H1 (cell line): ENCODE measurements at regions not wholly inside any gene's neighbourhood (a gene's known extent, or its start where the extent isn't known, plus 50 kb on each side); places are given as distances from the start of the nearest gene placed in this dataset.

Experiments
- CTCF ChIA-PET: fragments of 300-600 bp; sonication (Branson Sonifier 250); formaldehyde crosslinking; loops from one replicate; lab custom pipeline; 2021; ENCODE audit not compliant: partially characterized antibody; lab: Charles Lee
- POLR2A ChIA-PET: fragments of 300-600 bp; sonication (Branson Sonifier 250); formaldehyde crosslinking; loops from one replicate; lab custom pipeline; 2021; ENCODE audit warnings: inconsistent platforms; ENCODE audit not compliant: partially characterized antibody; lab: Charles Lee
- DNase-seq, 2 experiments: peaks; one replicate each; pipeline versions ENCODE4 v3.0.0 to v3.0.0-alpha.2; 2010 to 2022; ENCODE audit warnings: low spot score in 2 of 2, low read depth in 1 of 2, mixed read lengths in 1 of 2
- FAIRE-seq: peaks from 2 replicates; lab custom pipeline; 2011; peaks lifted over from hg19 to GRCh38; lab: Jason Lieb, UNC
- H2AFZ ChIP-seq: 2 replicates; pipeline ENCODE4 v1.8.1; 2012; ENCODE audit warnings: low read length, inconsistent platforms
- H2AK5ac ChIP-seq: 2 replicates; pipeline ENCODE4 v1.6.1; 2013; ENCODE audit warnings: low read depth, low read length
- H2BK120ac ChIP-seq: replicated peaks from 2 replicates; pipeline ENCODE3; 2013; ENCODE audit warnings: low read depth, low read length, inconsistent platforms
- H2BK12ac ChIP-seq: 2 replicates; pipeline ENCODE4 v1.6.1; 2013; ENCODE audit warnings: low read depth, low read length
- H2BK15ac ChIP-seq: 2 replicates; pipeline ENCODE4 v1.6.1; 2013; ENCODE audit warnings: low read length
- H2BK20ac ChIP-seq: 2 replicates; pipeline ENCODE4 v1.6.1; 2013; ENCODE audit warnings: low read length
- H2BK5ac ChIP-seq: 2 replicates; pipeline ENCODE4 v1.6.1; 2013; ENCODE audit warnings: low read depth, low read length
- H3K14ac ChIP-seq: 2 replicates; pipeline ENCODE4 v1.6.1; 2013; ENCODE audit warnings: inconsistent platforms; ENCODE audit not compliant: insufficient read length
- H3K18ac ChIP-seq: 2 replicates; pipeline ENCODE4 v1.6.1; 2013; ENCODE audit warnings: low read length; ENCODE audit errors: extremely low read depth
- H3K23ac ChIP-seq: 2 replicates; pipeline ENCODE4 v1.6.1; 2013; ENCODE audit warnings: inconsistent platforms; ENCODE audit not compliant: insufficient read length
- H3K23me2 ChIP-seq: 2 replicates; pipeline ENCODE4 v1.6.1; 2013; ENCODE audit warnings: low read depth, low read length
- H3K27ac ChIP-seq: 2 replicates; pipeline ENCODE4 v1.6.1; 2011; ENCODE audit warnings: low read depth, low read length, inconsistent platforms
- H3K27me3 ChIP-seq, 4 experiments: replicated peaks in 1 of 4; 1 replicate in 1 of 4; 2 replicates in 3 of 4; pipeline versions ENCODE4 v1.6.1 to v1.8.1; 2011 to 2013; ENCODE audit warnings: low read length in 3 of 4, mild to moderate bottlenecking in 3 of 4, inconsistent platforms in 2 of 4, mixed read lengths in 2 of 4, moderate library complexity in 1 of 4; ENCODE audit not compliant: control insufficient read depth in 3 of 4, insufficient read depth in 3 of 4; ENCODE audit errors: extremely low read depth in 1 of 4
- H3K36me3 ChIP-seq, 4 experiments: 2 replicates each; pipeline versions ENCODE4 v1.6.1 to v1.8.1; 2011 to 2013; ENCODE audit warnings: mild to moderate bottlenecking in 4 of 4, low read length in 3 of 4, moderate library complexity in 2 of 4, control low read depth in 1 of 4, inconsistent platforms in 1 of 4; ENCODE audit not compliant: insufficient read depth in 4 of 4, control insufficient read depth in 2 of 4
- H3K4ac ChIP-seq: replicated peaks from 2 replicates; pipeline ENCODE3; 2013; ENCODE audit warnings: low read length, low read depth, mixed read lengths, inconsistent platforms; ENCODE audit not compliant: insufficient read length
- H3K4me1 ChIP-seq, 4 experiments: replicated peaks in 1 of 4; 1 replicate in 1 of 4; 2 replicates in 3 of 4; pipeline versions ENCODE4 v1.6.1 to v1.8.1; 2011 to 2013; ENCODE audit warnings: low read length in 3 of 4, inconsistent platforms in 2 of 4, mixed read lengths in 1 of 4; ENCODE audit not compliant: insufficient read depth in 4 of 4, control insufficient read depth in 3 of 4
- H3K4me2 ChIP-seq, 2 experiments: 2 replicates each; pipeline versions ENCODE4 v1.6.1 to v1.8.1; 2011 to 2013; ENCODE audit warnings: low read depth in 2 of 2, low read length in 2 of 2, control low read depth in 1 of 2, inconsistent platforms in 1 of 2, mild to moderate bottlenecking in 1 of 2; ENCODE audit not compliant: insufficient read depth in 1 of 2
- H3K4me3 ChIP-seq, 4 experiments: fragments of 200-600, 300-600 bp in 1 of 4; sonication (generic), shearing (Covaris generic), sonication (Bioruptor Twin) in 1 of 4; 2 replicates each; pipeline versions ENCODE4 v1.5.1 to v1.8.1; 2011 to 2016; ENCODE audit warnings: low read length in 4 of 4, low read depth in 3 of 4, control low read depth in 2 of 4, inconsistent platforms in 2 of 4, mild to moderate bottlenecking in 2 of 4, mixed read lengths in 1 of 4, moderate library complexity in 1 of 4; ENCODE audit not compliant: insufficient read depth in 2 of 4; ENCODE audit errors: extremely low read depth in 1 of 4
- H3K56ac ChIP-seq: replicated peaks from 2 replicates; pipeline ENCODE3; 2013; ENCODE audit warnings: low read depth, mild to moderate bottlenecking, mixed read lengths, low read length, inconsistent platforms; ENCODE audit not compliant: insufficient read length
- H3K79me1 ChIP-seq: 2 replicates; pipeline ENCODE4 v1.6.1; 2013; ENCODE audit warnings: low read depth, low read length, control low read depth
- H3K79me2 ChIP-seq, 2 experiments: 2 replicates each; pipeline versions ENCODE4 v1.6.1 to v1.8.1; 2012 to 2013; ENCODE audit warnings: low read length in 2 of 2, mild to moderate bottlenecking in 2 of 2, inconsistent platforms in 1 of 2; ENCODE audit not compliant: insufficient read depth in 2 of 2, control insufficient read depth in 1 of 2
- H3K9ac ChIP-seq, 4 experiments: replicated peaks in 1 of 4; 1 replicate in 1 of 4; 2 replicates in 3 of 4; pipeline versions ENCODE4 v1.6.1 to v1.8.1; 2011 to 2013; ENCODE audit warnings: low read depth in 3 of 4, low read length in 3 of 4, control low read depth in 2 of 4, mild to moderate bottlenecking in 2 of 4, moderate library complexity in 2 of 4, inconsistent platforms in 1 of 4; ENCODE audit errors: extremely low read depth in 1 of 4
- H3K9me3 ChIP-seq, 2 experiments: 2 replicates each; pipeline versions ENCODE4 v1.6.1 to v1.8.1; 2012 to 2013; ENCODE audit warnings: mild to moderate bottlenecking in 2 of 2, moderate library complexity in 2 of 2, control low read depth in 1 of 2, inconsistent platforms in 1 of 2, low read depth in 1 of 2, low read length in 1 of 2, mixed read lengths in 1 of 2; ENCODE audit not compliant: insufficient read depth in 2 of 2
- H4K20me1 ChIP-seq, 2 experiments: replicated peaks in 1 of 2; 2 replicates each; pipeline versions ENCODE3 to v1.8.1; 2011 to 2013; ENCODE audit warnings: inconsistent platforms in 2 of 2, low read length in 2 of 2, mild to moderate bottlenecking in 1 of 2; ENCODE audit not compliant: insufficient read depth in 2 of 2, control insufficient read depth in 1 of 2
- H4K5ac ChIP-seq: 2 replicates; pipeline ENCODE4 v1.6.1; 2013; ENCODE audit warnings: low read length, low read depth, mixed read lengths, inconsistent platforms; ENCODE audit not compliant: insufficient read length
- H4K8ac ChIP-seq: 2 replicates; pipeline ENCODE4 v1.8.0; 2013; ENCODE audit warnings: mild to moderate bottlenecking, moderate library complexity, low read length, inconsistent platforms; ENCODE audit not compliant: insufficient read depth; ENCODE audit errors: extremely low read depth
- H4K91ac ChIP-seq: replicated peaks from 2 replicates; pipeline ENCODE3; 2013; ENCODE audit warnings: low read length, mixed read lengths, inconsistent platforms; ENCODE audit not compliant: insufficient read length
- ATF2 ChIP-seq: IDR thresholded peaks from 2 replicates; pipeline ENCODE4 v1.6.1; 2012; ENCODE audit warnings: low read length, inconsistent platforms
- BRCA1 ChIP-seq: IDR thresholded peaks from 2 replicates; pipeline ENCODE4 v1.6.1; 2012; ENCODE audit warnings: low read depth, low read length, improper control_type of control experiment
- CHD2 ChIP-seq: IDR thresholded peaks from 2 replicates; pipeline ENCODE4 v1.6.1; 2012; ENCODE audit warnings: low read length, improper control_type of control experiment
- CREB1 ChIP-seq: IDR thresholded peaks from 2 replicates; pipeline ENCODE4 v1.6.1; 2012; ENCODE audit warnings: inconsistent platforms
- CTBP2 ChIP-seq: IDR thresholded peaks from 2 replicates; pipeline ENCODE4 v1.7.0; 2011; ENCODE audit warnings: borderline replicate concordance, mild to moderate bottlenecking, moderate library complexity, mixed read lengths, low read length; ENCODE audit not compliant: insufficient read depth, insufficient read length
- EZH2 ChIP-seq: fragments of 200-600 bp; sonication (generic); IDR thresholded peaks from 2 replicates; pipeline ENCODE4 v1.7.1; 2012; ENCODE audit warnings: low read depth, mild to moderate bottlenecking, moderate library complexity, low read length, inconsistent platforms; ENCODE audit not compliant: severe bottlenecking
- GTF2F1 ChIP-seq: IDR thresholded peaks from 2 replicates; pipeline ENCODE4 v1.6.1; 2012; ENCODE audit warnings: low read depth, low read length, improper control_type of control experiment, borderline replicate concordance
- HDAC6 ChIP-seq: IDR thresholded peaks from one replicate; pipeline ENCODE4 v1.7.1; 2012; ENCODE audit warnings: low read depth, mild to moderate bottlenecking, inconsistent platforms, low read length, moderate library complexity
- KDM4A ChIP-seq: IDR thresholded peaks from one replicate; pipeline ENCODE4 v1.7.1; 2012; ENCODE audit warnings: low read depth, mild to moderate bottlenecking, moderate library complexity, low read length, inconsistent platforms; ENCODE audit not compliant: severe bottlenecking
- MAX ChIP-seq: IDR thresholded peaks from 2 replicates; pipeline ENCODE4 v1.6.1; 2012; ENCODE audit warnings: inconsistent platforms
- POLR2A ChIP-seq, 2 experiments: IDR thresholded peaks; 1 replicate in 1 of 2; 2 replicates in 1 of 2; pipeline ENCODE4 v1.6.1; 2011; ENCODE audit warnings: low read depth in 2 of 2, low read length in 2 of 2, mild to moderate bottlenecking in 2 of 2; ENCODE audit errors: control extremely low read depth in 1 of 2
- WGBS, 2 experiments: shearing (Covaris generic) in 1 of 2; methylation state at CpG; one replicate each; pipeline versions ENCODE4 v1.1.6 to v1.1.7; 2013 to 2015; ENCODE audit warnings: low lambda C conversion rate in 2 of 2, mixed read lengths in 2 of 2, inconsistent platforms in 1 of 2, low coverage in 1 of 2, missing lambda C conversion rate in 1 of 2; ENCODE audit not compliant: insufficient replicate concordance in 2 of 2, insufficient coverage in 1 of 2, insufficient read length in 1 of 2; ENCODE audit errors: extremely low coverage in 1 of 2, missing lambda C conversion rate in 1 of 2; 5-methylcytosine and 5-hydroxymethylcytosine counted together

GRCh38 chr4:126762663-126763247 lies 870.0 kb upstream of the INTU start:
- DNase-seq (no peak), FAIRE-seq (no peak)
- Histone ChIP-seq H4K5ac (no peak overlapping the region), H4K8ac (no peak overlapping the region), H2BK15ac (no peak overlapping the region), H3K9me3 (no peaks in the 10 kb centered on the region), H3K4me2 (no peak overlapping the region), H3K36me3 (no peaks in the 10 kb centered on the region), H3K14ac (no peak overlapping the region), H3K56ac (no peak overlapping the region), H3K4me3 (no peak overlapping the region), H3K23me2 (no peaks in the 10 kb centered on the region), H3K4me1 (no peaks in the 10 kb centered on the region), H3K9ac (no peak overlapping the region), H2BK5ac (no peak overlapping the region), H3K79me2 (no peaks in the 10 kb centered on the region), H3K27me3 (no peaks in the 10 kb centered on the region), H3K18ac (no peak overlapping the region), H2AK5ac (no peak overlapping the region), H4K91ac (no peak overlapping the region), H3K23ac (no peak overlapping the region), H2BK20ac (no peak overlapping the region), H2BK120ac (no peak overlapping the region), H2AFZ (no peak overlapping the region), H4K20me1 (no peaks in the 10 kb centered on the region), H3K79me1 (no peaks in the 10 kb centered on the region), H3K4ac (no peak overlapping the region), H2BK12ac (no peak overlapping the region), H3K27ac (no peak overlapping the region)
- ChIA-PET POLR2A (interaction anchor here (0.8 kb wide), 1 partner anchor 11 kb away, joined by 3 read pairs; no protein-coding TSS in a partner anchor), CTCF (no interaction called here)
- WGBS, 2 experiments: 94% methylated on average over 5 of the region's 5 CpGs; no CpG with 5 or more reads in 1 of the 2 experiments
- TF ChIP-seq CREB1 (no peak), EZH2 (no peak), CTBP2 (no peak), KDM4A (no peak), POLR2A (IDR thresholded peaks at IDR 0.05; ENCODE audit: control extremely low read depth in 1 of 2, low read depth in 2 of 2, low read length in 2 of 2) (no peak), GTF2F1 (no peak), CHD2 (no peak), MAX (no peak), BRCA1 (no peak), HDAC6 (no peak), ATF2 (no peak)
